NCI-H526 (cell line): ENCODE measurements at regions not wholly inside any gene's neighbourhood (a gene's known extent, or its start where the extent isn't known, plus 50 kb on each side); places are given as distances from the start of the nearest gene placed in this dataset.

Experiments used
- DNase-seq, 2 experiments: peaks; one replicate each; lab custom pipeline; 2025; lab: John Stamatoyannopoulos, UW

- DNase-seq = no peak
Measured at GRCh38 chr13:75231235-75231634, 250.7 kb downstream of the TBC1D4 start.

DNA sequence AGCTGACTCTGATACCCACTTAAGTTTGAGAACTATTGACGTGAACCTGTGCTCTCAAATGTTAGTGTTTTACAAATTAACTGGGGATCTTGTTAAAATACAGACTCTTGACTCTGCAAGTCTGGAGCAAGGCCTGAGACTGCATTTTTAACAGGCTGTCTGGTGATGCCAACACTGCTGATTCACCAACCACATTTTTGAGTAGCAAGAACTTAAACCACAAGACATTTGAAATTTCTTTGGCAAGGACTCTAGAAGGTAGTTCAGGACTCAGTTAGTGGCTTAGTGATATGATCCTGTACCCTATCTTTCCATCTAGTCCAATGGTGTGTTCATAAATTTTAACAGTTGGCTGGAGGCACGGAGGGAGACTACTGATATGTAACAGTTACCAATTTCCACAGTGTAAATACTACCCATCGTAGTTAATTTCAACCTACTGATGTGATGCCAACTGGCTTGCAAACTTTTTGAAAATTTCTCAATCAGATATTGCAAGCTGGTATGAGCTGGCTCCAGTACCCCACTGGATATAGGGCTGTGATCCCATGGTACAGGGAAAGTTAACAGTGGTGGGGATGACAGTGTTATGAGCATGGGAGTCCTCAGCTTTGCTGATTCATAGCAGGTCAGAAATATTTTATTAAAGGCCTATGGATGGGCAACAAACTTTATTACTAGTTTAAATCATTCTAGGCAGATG, 255.1 kb downstream of the TBC1D4 start:
- no peak for DNase-seq

DNA sequence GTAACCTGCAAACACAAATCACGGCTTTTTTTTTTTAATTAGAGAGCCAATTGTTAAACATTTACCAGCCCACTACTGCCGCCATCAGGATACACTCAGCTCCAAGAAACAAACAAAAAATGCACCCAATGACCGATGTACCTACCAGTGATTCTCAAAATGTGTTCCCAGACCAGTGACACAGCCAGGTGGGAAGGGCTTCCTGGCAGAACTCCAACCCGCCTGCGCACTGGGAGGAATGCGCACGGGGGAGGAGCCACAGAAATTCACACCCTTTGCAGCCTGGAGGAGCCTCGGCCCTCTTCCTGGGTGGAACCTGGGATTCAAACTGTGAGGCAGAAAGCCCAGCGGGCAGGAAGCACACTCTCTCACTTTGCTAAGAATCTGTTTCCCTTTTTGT, 255.9 kb downstream of the TBC1D4 start:
- no peak for DNase-seq

DNA sequence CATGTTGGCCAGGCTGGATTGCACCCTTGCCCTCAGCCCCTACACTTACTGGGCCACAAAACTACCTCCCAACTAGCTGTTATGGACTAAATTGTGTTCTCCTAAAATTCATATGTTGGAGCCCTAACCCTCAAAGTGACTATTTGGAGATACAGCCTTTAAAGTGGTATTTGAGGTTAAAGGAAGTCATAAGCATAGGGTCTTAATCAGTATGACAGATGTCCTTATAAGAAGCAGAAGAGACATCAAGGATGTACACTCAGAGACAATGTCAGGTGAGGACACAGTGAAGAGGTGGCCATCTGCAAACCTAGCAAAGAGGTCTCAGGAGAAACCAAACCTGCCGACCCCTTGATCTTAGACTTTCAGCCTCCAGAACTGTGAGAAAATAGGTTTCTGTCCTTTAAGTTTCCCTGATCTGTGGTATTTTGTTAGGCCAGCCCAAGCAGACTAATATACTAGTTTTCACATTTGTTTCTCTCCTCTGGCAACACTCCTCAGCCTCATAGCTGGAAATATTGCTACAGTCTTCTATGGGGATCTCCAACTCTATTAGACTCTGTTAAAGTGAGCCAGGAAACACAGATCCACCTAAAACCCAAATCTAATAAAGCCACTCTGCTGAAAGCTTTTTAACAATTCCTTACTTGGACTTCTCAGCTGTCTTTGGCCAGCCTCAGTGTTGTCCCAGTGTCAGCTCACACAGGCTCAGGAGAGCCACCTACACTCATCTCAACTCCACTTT, 256.5 kb downstream of the TBC1D4 start:
- DNase-seq = no peak

DNA sequence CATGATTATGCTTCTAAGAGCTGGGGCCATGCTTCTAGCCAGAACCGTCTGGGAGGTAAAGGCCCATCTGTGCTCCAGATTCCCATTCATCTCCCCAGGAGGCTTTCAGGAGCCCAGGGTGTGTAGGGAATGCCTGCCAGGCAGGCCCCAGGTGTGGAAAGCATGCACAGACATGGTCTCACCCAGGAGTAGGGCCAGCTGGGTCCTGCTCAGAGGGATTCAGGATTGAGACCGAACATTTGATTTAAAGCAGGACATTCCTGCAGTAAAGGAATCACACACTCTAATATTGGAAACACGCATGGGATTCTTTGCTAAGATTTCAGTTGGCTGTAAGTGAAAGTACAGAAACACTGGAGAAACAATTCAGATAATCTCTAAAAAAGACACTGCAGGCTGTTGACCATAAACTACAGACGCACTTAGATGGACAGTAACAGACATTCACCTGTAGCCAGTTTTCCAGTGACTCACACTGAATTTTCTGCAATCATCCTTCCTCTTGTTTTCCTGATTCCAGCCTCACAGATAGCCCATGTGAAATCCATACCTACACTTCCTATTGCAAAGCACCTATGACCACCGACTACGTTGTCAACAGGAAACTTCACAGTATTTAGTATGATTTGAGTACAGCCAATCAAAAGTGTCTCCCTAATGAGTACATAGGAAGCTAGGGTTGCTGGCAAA, 257.8 kb downstream of the TBC1D4 start:
- DNase-seq = no peak

DNA sequence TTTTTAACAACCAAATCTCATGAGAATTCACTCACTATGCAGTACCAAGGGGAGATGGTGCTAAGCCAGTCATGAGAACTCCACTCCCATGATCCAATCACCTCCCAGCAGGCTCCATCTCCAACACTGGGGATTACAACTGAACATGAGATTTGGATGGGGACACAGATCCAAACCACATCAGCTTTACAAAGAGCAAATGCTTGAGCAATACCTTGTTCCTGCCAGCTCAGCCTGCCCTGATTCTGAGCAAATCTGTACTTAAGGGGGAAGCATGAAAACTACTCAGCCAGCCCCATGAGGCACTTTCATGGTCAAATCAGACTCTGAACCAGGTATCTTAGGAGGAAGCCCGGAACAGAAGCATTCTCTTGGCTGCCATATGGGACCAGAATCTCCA, 259.9 kb downstream of the TBC1D4 start:
- no peak for DNase-seq

- DNase-seq = no peak
Measured at GRCh38 chr13:75220861-75221260, 261.1 kb downstream of the TBC1D4 start.

DNA sequence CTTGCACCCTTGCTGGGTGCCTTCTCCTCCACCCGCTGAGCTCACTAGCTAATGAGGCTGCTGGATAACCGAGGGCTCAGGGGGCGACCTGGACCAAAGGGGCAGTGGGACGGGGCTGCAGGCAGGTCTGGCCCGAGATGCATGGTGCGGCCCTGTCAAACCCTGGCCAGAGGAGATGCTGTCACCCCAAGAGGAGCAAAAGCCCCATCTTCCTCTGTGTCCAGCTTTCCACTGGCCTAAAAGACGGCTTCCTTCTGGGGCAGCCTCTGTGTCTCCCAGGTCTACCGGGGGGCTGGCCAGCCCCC, 261.8 kb downstream of the TBC1D4 start:
- no peak for DNase-seq

GRCh38 chr13:75219479-75220237, 262.3 kb downstream of the TBC1D4 start:
- DNase-seq = peak; percentile 61 to 93

- DNase-seq = no peak
Measured at GRCh38 chr13:75217949-75218348, 264.0 kb downstream of the TBC1D4 start.

- DNase-seq = no peak
Measured at GRCh38 chr13:75216038-75216437, 265.9 kb downstream of the TBC1D4 start.

DNA sequence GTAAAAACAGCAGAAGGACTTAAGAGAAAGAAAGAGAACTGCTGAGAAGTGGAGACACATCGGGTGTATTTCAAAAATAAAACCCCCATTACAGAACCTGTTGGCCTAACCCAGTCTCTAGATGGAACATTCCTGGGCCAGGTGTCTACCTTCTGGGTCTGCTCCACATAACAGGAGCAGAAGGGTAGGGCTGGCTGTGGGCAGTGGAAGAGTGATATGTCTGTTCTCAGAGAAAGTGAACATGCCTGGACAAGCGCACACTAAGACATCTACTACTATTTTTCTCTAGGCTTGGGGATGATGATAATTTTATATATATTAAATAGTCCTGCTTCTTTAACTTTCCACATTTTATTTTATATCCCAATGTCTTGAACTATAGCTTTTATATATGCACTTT, 267.1 kb downstream of the TBC1D4 start:
- DNase-seq = no peak

DNA sequence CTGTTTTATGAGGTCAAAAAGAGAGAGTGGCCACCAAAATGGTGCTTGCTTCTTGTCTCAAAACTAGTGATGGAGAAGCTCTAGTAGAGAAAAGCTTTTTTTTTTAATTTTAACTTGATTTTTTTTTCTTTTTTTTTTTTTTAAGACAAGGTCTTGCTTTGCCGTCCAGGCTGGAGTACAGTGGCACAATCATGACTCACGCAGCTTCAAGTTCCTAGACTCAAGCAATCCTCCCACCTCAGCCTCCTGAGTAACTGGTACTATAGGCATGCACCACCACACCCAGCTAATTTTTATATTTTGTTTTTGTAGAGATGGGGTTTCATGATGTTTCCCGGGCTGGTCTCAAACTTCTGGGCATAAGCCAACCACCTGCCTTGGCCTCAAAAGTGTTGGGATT, 279.0 kb downstream of the TBC1D4 start:
- no peak for DNase-seq

- DNase-seq = no peak
Measured at GRCh38 chr13:75197803-75198202, 284.2 kb downstream of the TBC1D4 start.

GRCh38 chr13:75196147-75196837, 285.7 kb downstream of the TBC1D4 start:
- DNase-seq = no peak

DNA sequence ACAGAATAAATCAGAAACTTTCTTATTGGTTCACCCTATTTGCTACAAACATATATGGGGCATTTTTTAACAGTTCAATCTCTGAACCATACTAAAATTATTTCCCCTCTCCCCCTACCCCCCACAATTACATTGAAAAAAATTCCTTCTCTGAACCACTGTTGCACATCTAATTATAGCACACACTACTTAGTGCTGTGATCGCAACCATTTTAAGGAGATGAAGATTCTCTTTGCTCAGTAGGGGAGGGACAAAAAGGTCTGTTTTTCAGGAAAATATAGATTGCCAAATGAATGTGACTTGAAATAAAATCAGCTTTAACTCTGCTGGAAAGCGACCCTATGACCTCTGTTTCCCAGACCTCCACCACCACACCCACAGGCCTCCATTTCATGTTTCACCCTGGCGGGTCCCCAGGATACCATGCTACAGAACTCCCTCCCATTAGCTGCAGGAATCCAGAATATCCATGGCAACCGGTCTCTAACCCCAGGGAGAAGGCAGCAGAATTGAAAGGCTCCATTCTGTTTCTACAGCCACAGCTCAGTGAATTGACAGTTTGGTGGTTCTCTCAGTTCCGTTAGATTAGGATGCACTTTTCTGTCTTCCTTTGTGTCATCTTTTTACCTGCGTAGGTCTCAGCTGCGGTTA, 286.3 kb downstream of the TBC1D4 start:
- no peak for DNase-seq

- DNase-seq = no peak
Measured at GRCh38 chr13:75194717-75195462, 287.1 kb downstream of the TBC1D4 start.

DNA sequence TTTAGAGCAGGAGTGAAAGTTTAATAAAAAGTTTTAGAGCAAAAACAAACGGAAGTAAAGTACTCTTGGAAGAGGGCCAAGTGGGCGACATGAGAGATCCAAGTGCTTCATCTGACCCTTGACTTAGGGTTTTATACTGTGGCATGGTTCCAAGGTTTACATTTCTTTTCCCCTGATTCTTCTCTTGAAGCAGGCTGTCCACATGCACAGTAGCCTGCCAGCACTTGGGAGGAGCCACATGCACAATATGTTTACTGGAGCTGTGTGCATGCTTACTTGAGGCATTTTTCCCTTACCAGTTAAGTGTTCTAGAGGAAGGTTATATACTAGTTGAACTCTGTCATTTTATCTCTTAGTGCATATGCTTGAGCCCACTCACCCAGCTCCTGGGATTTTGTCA, 295.6 kb downstream of the TBC1D4 start:
- no peak for DNase-seq

GRCh38 chr13:75181906-75182305, 300.1 kb downstream of the TBC1D4 start:
- no peak for DNase-seq

DNA sequence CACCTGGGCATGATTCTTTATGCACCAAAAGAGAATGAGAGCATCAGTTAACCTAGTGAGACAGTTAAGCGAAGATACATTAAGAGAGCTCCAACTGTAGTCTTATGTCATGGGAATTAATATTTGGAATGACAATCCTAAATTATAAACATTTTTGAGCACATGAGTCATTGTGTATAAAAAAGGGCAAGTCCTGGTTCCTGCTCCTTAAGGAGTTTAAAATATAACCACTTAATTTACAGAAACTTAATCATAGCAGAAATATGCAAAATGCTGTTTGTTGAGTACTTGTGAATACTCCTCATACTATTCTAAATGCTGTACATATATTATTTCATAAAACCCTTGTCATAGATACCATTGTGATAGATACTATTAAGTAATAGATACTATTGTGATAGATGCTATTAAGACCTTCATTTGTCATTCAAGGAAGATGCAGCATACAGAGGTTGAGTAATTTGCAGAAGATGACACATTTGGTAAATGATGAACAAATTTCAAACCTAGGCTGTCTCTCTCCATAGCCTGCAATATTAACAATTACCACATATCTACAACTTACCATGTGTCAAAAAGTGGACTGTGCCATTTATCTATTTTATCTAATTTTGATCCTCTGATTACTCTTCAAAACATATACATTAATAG, 301.0 kb downstream of the TBC1D4 start:
- no peak for DNase-seq
